ENCODE measurements at regions not wholly inside any gene's neighbourhood (a gene's known extent, or its start where the extent isn't known, plus 50 kb on each side); places are given as distances from the start of the nearest gene placed in this dataset.

DNA sequence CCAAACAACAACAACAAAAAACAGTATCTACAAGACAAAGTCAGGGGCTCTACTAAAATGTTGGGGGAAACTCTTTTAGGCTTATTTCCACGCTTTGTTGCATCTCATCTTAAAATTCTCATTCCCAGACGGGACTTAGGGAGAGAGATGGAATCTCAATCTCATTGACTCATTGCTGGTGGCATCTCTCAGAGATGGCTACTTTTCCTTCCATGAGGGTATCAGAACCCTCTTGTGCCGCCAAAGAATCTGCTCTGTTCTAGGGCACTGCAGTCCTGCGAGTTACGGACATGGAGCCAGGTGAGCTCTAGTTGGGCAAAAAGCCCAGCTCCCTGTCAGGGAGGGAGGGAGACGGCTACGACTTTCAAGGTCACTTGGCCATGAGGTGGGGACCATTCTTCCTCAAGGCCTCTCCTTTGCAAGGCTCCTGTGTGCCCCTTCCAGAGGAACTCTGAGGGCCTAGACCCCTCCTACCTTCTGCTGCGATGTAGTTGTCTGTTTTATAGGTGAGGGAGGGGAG, 68.0 kb downstream of the MYCN start:
- TF ChIP-seq EP300 (conservative IDR thresholded peaks at IDR 0.05; ENCODE audit: poor library complexity, severe bottlenecking) (no peak), SMC3 (conservative IDR thresholded peaks at IDR 0.05; ENCODE audit: poor library complexity) (no peak), EZH2 (IDR thresholded peaks at IDR 0.05; ENCODE audit: borderline replicate concordance, insufficient read depth, low read length, poor library complexity, severe bottlenecking) (no peak), REST (IDR thresholded peaks at IDR 0.05; ENCODE audit: borderline replicate concordance) (no peak), MXI1 (conservative IDR thresholded peaks at IDR 0.05; ENCODE audit: poor library complexity, severe bottlenecking) (no peak), TAF1 (IDR thresholded peaks at IDR 0.05; ENCODE audit: low read depth) (no peak), CTCF (IDR thresholded peaks at IDR 0.05; ENCODE audit: poor library complexity, severe bottlenecking) (no peak), POLR2AphosphoS5 (IDR thresholded peaks at IDR 0.05) (no peak), RAD21 (conservative IDR thresholded peaks at IDR 0.05) (no peak)
- Histone ChIP-seq H4K20me1 (ENCODE audit: insufficient read depth) (no peaks in the 10 kb centered on the region), H3K4me3 (ENCODE audit: low read length) (no peak overlapping the region)

GRCh38 chr2:16007167-16007934, 67.0 kb downstream of the MYCN start:
- Histone ChIP-seq H3K27me3 (ENCODE audit: insufficient read depth, low read depth, low read length) (no peaks in the 10 kb centered on the region), H3K79me2 (replicated peaks; ENCODE audit: insufficient read depth, low read length) (no peaks in the 10 kb centered on the region), H3K27ac (ENCODE audit: low read length) (no peak overlapping the region), H3K36me3 (ENCODE audit: insufficient read depth, low read length) (no peaks in the 10 kb centered on the region), H3K4me2 (ENCODE audit: low read length) (no peak overlapping the region), H2AFZ (ENCODE audit: low read depth, low read length) (no peak overlapping the region), H3K9ac (ENCODE audit: low read length) (no peak overlapping the region), H3K4me3 (ENCODE audit: low read length) (no peak overlapping the region), H4K20me1 (ENCODE audit: insufficient read depth) (no peaks in the 10 kb centered on the region), H3K9me3 (ENCODE audit: low read length) (no peaks in the 10 kb centered on the region), H3K9me2 (ENCODE audit: insufficient read depth, low read length) (no peaks in the 10 kb centered on the region), H3F3A (ENCODE audit: insufficient read depth, low read length, poor library complexity, severe bottlenecking) (no peaks in the 10 kb centered on the region)
- TF ChIP-seq MXI1 (conservative IDR thresholded peaks at IDR 0.05; ENCODE audit: poor library complexity, severe bottlenecking) (no peak), CTCF (IDR thresholded peaks at IDR 0.05; ENCODE audit: poor library complexity, severe bottlenecking) (no peak), TAF1 (IDR thresholded peaks at IDR 0.05; ENCODE audit: low read depth) (no peak), POLR2AphosphoS5 (IDR thresholded peaks at IDR 0.05) (no peak), REST (IDR thresholded peaks at IDR 0.05; ENCODE audit: borderline replicate concordance) (no peak), SMC3 (conservative IDR thresholded peaks at IDR 0.05; ENCODE audit: poor library complexity) (no peak), EP300 (conservative IDR thresholded peaks at IDR 0.05; ENCODE audit: poor library complexity, severe bottlenecking) (no peak), EZH2 (IDR thresholded peaks at IDR 0.05; ENCODE audit: borderline replicate concordance, insufficient read depth, low read length, poor library complexity, severe bottlenecking) (no peak), RAD21 (conservative IDR thresholded peaks at IDR 0.05) (no peak)

More for the DNA sequence above, 68.0 kb downstream of the MYCN start:
- H3K9ac ChIP-seq (ENCODE audit: low read length) = no peak overlapping the region
- no peaks in the 10 kb centered on the region for H3K9me3 ChIP-seq (ENCODE audit: low read length)
- H3K9me2 ChIP-seq (ENCODE audit: insufficient read depth, low read length) = no peaks in the 10 kb centered on the region
- H3K27ac ChIP-seq (ENCODE audit: low read length) = no peak overlapping the region
- no peaks in the 10 kb centered on the region for H3K36me3 ChIP-seq (ENCODE audit: insufficient read depth, low read length)
- H3K4me2 ChIP-seq (ENCODE audit: low read length) = no peak overlapping the region
- H3K27me3 ChIP-seq (ENCODE audit: insufficient read depth, low read depth, low read length) = no peaks in the 10 kb centered on the region
- H3F3A ChIP-seq (ENCODE audit: insufficient read depth, low read length, poor library complexity, severe bottlenecking) = no peaks in the 10 kb centered on the region
- no peaks in the 10 kb centered on the region for H3K79me2 ChIP-seq (replicated peaks; ENCODE audit: insufficient read depth, low read length)
- H2AFZ ChIP-seq (ENCODE audit: low read depth, low read length) = no peak overlapping the region
